ENCODE measurements at regions not wholly inside any gene's neighbourhood (a gene's known extent, or its start where the extent isn't known, plus 50 kb on each side); places are given as distances from the start of the nearest gene placed in this dataset.

DNA sequence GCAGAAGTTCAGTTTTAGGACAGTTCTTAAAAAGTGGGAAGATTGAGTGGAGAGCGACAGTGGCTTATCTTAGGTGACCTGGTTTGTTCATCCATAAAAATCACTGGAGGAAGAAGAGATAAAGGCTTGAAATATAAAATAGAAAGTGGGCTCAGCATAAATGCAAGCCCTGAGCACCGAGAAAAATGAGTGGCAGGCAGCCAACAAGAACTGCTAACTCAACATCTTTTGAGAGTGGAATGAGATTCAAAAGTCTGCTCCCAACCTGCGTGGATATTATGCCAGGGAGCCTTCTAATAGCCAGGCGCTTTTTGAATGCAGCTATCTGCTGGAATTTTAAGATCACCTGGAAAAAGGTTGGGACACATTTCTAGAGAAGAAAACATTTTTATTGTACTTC, 666.5 kb downstream of the FLRT2 start:
- TF ChIP-seq, protein P1, sequence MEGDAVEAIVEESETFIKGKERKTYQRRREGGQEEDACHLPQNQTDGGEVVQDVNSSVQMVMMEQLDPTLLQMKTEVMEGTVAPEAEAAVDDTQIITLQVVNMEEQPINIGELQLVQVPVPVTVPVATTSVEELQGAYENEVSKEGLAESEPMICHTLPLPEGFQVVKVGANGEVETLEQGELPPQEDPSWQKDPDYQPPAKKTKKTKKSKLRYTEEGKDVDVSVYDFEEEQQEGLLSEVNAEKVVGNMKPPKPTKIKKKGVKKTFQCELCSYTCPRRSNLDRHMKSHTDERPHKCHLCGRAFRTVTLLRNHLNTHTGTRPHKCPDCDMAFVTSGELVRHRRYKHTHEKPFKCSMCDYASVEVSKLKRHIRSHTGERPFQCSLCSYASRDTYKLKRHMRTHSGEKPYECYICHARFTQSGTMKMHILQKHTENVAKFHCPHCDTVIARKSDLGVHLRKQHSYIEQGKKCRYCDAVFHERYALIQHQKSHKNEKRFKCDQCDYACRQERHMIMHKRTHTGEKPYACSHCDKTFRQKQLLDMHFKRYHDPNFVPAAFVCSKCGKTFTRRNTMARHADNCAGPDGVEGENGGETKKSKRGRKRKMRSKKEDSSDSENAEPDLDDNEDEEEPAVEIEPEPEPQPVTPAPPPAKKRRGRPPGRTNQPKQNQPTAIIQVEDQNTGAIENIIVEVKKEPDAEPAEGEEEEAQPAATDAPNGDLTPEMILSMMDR (conservative IDR thresholded peaks at IDR 0.05): no peak
- TF ChIP-seq EZH2 (IDR thresholded peaks at IDR 0.05; ENCODE audit: low read depth): no peak
- H3K4me3 ChIP-seq: no peak overlapping the region
- BruUV-seq (replicated peaks): no TSS peak
- no peaks in the 10 kb centered on the region for H3F3A ChIP-seq (ENCODE audit: insufficient read depth, low read depth)
- no peaks in the 10 kb centered on the region for H3K79me2 ChIP-seq (ENCODE audit: low read depth)
- H4K20me1 ChIP-seq (ENCODE audit: insufficient read depth): no peaks in the 10 kb centered on the region
- no peaks in the 10 kb centered on the region for H3K4me1 ChIP-seq (replicated peaks; ENCODE audit: insufficient read depth)
- H3K27ac ChIP-seq: no peak overlapping the region
- no peak for DNase-seq
- ChIA-PET CTCF (no interaction called here), POLR2A (ENCODE audit: unreplicated experiment) (no interaction called here)
- no peaks in the 10 kb centered on the region for H3K9me2 ChIP-seq (ENCODE audit: insufficient read depth)
- no peaks in the 10 kb centered on the region for H3K9me3 ChIP-seq (ENCODE audit: insufficient read depth, low read depth)
- intact Hi-C loops (cut with micrococcal nuclease; ENCODE audit: unreplicated experiment): no loop called here
- no peaks in the 10 kb centered on the region for H3K36me3 ChIP-seq (ENCODE audit: low read depth)
- no peaks in the 10 kb centered on the region for H3K27me3 ChIP-seq (ENCODE audit: insufficient read depth, low read depth)
- no peak overlapping the region for H2AFZ ChIP-seq
- no peak overlapping the region for H3K4me2 ChIP-seq

DNA sequence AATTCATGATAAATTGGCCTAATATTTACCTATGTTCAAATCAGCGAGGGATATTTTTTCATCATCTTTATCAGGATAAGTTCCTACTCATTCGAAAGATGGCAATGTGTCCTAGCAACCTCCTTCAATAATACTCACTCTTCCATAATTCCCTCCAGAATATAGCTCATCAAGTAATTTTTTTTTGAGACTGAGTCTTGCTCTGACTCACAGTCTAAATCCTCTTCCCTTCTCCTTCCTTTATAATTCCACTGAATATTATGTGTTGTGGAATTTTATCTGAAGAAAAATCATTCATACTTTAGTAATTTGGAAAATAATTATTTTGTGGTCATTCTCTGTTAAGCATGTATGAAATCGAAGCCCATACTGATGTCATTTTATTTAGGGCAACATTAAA, 663.8 kb downstream of the FLRT2 start:
- no peak overlapping the region for H3K4me2 ChIP-seq
- no peaks in the 10 kb centered on the region for H3K9me3 ChIP-seq (ENCODE audit: insufficient read depth, low read depth)
- H2AFZ ChIP-seq: no peak overlapping the region
- H3K27me3 ChIP-seq (ENCODE audit: insufficient read depth, low read depth): no peaks in the 10 kb centered on the region
- no peak for DNase-seq
- no peaks in the 10 kb centered on the region for H3K36me3 ChIP-seq (ENCODE audit: low read depth)
- no peak for TF ChIP-seq EZH2 (IDR thresholded peaks at IDR 0.05; ENCODE audit: low read depth)
- TF ChIP-seq, protein P1 (conservative IDR thresholded peaks at IDR 0.05): no peak
- POLR2A ChIA-PET (ENCODE audit: unreplicated experiment): no interaction called here
- CTCF ChIA-PET: no interaction called here
- H3K27ac ChIP-seq: no peak overlapping the region
- H3K4me1 ChIP-seq (replicated peaks; ENCODE audit: insufficient read depth): no peaks in the 10 kb centered on the region
- intact Hi-C loops (cut with micrococcal nuclease; ENCODE audit: unreplicated experiment): no loop called here
- no peaks in the 10 kb centered on the region for H4K20me1 ChIP-seq (ENCODE audit: insufficient read depth)
- no peaks in the 10 kb centered on the region for H3K9me2 ChIP-seq (ENCODE audit: insufficient read depth)
- H3F3A ChIP-seq (ENCODE audit: insufficient read depth, low read depth): no peaks in the 10 kb centered on the region
- H3K79me2 ChIP-seq (ENCODE audit: low read depth): no peaks in the 10 kb centered on the region
- no peak overlapping the region for H3K4me3 ChIP-seq
- no TSS peak for BruUV-seq (replicated peaks)

DNA sequence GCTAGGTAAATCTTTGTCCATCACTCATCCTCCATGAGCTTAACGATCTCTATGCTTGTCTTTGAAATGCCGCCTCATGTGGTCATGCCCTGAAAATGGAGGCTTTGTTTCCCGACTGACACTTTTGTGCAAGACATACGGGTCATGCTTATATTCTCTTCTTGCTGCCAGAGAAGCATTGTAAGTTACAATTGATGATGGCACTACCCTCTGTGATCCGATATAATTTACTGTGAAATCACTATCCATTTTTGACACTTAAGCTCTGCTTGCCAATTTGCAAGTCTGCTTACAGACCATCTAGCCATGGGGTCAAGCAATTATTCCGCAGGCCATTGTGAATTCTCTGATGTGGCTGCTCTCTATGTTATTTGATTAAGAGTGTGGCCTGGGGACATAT, 650.0 kb downstream of the FLRT2 start:
- Histone ChIP-seq H3F3A (ENCODE audit: insufficient read depth, low read depth) (no peaks in the 10 kb centered on the region), H3K9me2 (ENCODE audit: insufficient read depth) (no peaks in the 10 kb centered on the region), H3K79me2 (ENCODE audit: low read depth) (no peaks in the 10 kb centered on the region), H3K9me3 (ENCODE audit: insufficient read depth, low read depth) (no peaks in the 10 kb centered on the region), H3K27me3 (ENCODE audit: insufficient read depth, low read depth) (no peaks in the 10 kb centered on the region), H3K36me3 (ENCODE audit: low read depth) (no peaks in the 10 kb centered on the region), H3K4me1 (replicated peaks; ENCODE audit: insufficient read depth) (no peaks in the 10 kb centered on the region), H3K27ac (no peak overlapping the region), H3K4me3 (no peak overlapping the region), H3K4me2 (no peak overlapping the region), H4K20me1 (ENCODE audit: insufficient read depth) (no peaks in the 10 kb centered on the region), H2AFZ (no peak overlapping the region)
- intact Hi-C loops (cut with micrococcal nuclease; ENCODE audit: unreplicated experiment): no loop called here
- no peak for DNase-seq
- TF ChIP-seq, protein P1 (conservative IDR thresholded peaks at IDR 0.05): no peak
- TF ChIP-seq EZH2 (IDR thresholded peaks at IDR 0.05; ENCODE audit: low read depth): no peak
- ChIA-PET CTCF (no interaction called here), POLR2A (ENCODE audit: unreplicated experiment) (no interaction called here)
- BruUV-seq (replicated peaks): no TSS peak

Data from PC-9 (cell line).